HEK293 (cell line): ENCODE measurements at regions not wholly inside any gene's neighbourhood (a gene's known extent, or its start where the extent isn't known, plus 50 kb on each side); places are given as distances from the start of the nearest gene placed in this dataset.

Experiments used
- CTCF ChIA-PET: fragments of 350-600 bp; formaldehyde crosslinking; extraction: SDS; loops from one replicate; lab custom pipeline; 2021; ENCODE audit warnings: antibody characterized with exemption; lab: Yijun Ruan, JAX
- POLR2A ChIA-PET: fragments of 300-600 bp; formaldehyde crosslinking; extraction: SDS; loops from one replicate; lab custom pipeline; 2020; ENCODE audit warnings: antibody characterized with exemption, inconsistent platforms; lab: Yijun Ruan, JAX
- H3K27ac ChIP-seq: fragments of 200-500 bp; sonication (Bioruptor generic); 2 replicates; pipeline ENCODE4 v1.5.1; 2014; ENCODE audit warnings: low read depth, low read length, control low read depth, inconsistent platforms; ENCODE audit errors: extremely low read depth
- H3K36me3 ChIP-seq, 2 experiments: fragments of 200-500 bp in 1 of 2; sonication (Bioruptor generic) in 1 of 2; 1 replicate in 1 of 2; 2 replicates in 1 of 2; pipeline ENCODE4 v1.5.1; 2014 to 2017; ENCODE audit warnings: inconsistent platforms in 2 of 2, low read length in 2 of 2; ENCODE audit not compliant: control insufficient read depth in 2 of 2, insufficient read depth in 1 of 2
- H3K4me1 ChIP-seq: fragments of 200-500 bp; sonication (Bioruptor generic); 2 replicates; pipeline ENCODE4 v1.5.1; 2014; ENCODE audit warnings: mild to moderate bottlenecking, low read length, inconsistent platforms; ENCODE audit not compliant: control insufficient read depth, insufficient read depth
- H3K4me3 ChIP-seq: 2 replicates; pipeline ENCODE4 v1.5.1; 2011; ENCODE audit warnings: low read depth, mild to moderate bottlenecking, control low read depth, low read length, moderate library complexity
- H3K9me3 ChIP-seq: fragments of 200-500 bp; sonication (Bioruptor generic); 2 replicates; pipeline ENCODE4 v1.5.1; 2014; ENCODE audit warnings: low read depth, low read length, inconsistent platforms; ENCODE audit not compliant: control insufficient read depth, insufficient read depth
- BCL11B ChIP-seq: fragments of 450-650 bp; formaldehyde crosslinking; IDR thresholded peaks from 2 replicates; pipeline ENCODE4 v1.5.1; 2016; ENCODE audit warnings: low read depth, missing biosample characterization, missing genetic modification characterization
- KLF8 ChIP-seq: fragments of 450-650 bp; formaldehyde crosslinking; IDR thresholded peaks from 2 replicates; pipeline ENCODE4 v1.5.1; 2016; ENCODE audit warnings: missing biosample characterization, missing genetic modification characterization
- MYNN ChIP-seq: fragments of 450-650 bp; formaldehyde crosslinking; IDR thresholded peaks from 2 replicates; pipeline ENCODE4 v1.5.1; 2016; ENCODE audit warnings: missing biosample characterization, missing genetic modification characterization, borderline replicate concordance
- OVOL3 ChIP-seq: fragments of 450-650 bp; formaldehyde crosslinking; IDR thresholded peaks from 2 replicates; pipeline ENCODE4 v1.5.1; 2016; ENCODE audit warnings: missing biosample characterization, missing genetic modification characterization
- SP7 ChIP-seq: fragments of 450-650 bp; formaldehyde crosslinking; IDR thresholded peaks from 2 replicates; pipeline ENCODE4 v1.5.1; 2016; ENCODE audit warnings: missing biosample characterization, missing genetic modification characterization
- TRIM28 ChIP-seq: IDR thresholded peaks from 2 replicates; pipeline ENCODE4 v1.6.1; 2011; ENCODE audit warnings: low read length, control low read depth, borderline replicate concordance
- ZFHX2 ChIP-seq: fragments of 450-650 bp; formaldehyde crosslinking; conservative IDR thresholded peaks from 2 replicates; pipeline ENCODE4 v1.5.1; 2016; ENCODE audit warnings: missing biosample characterization, missing genetic modification characterization
- ZFP41 ChIP-seq: fragments of 450-650 bp; formaldehyde crosslinking; IDR thresholded peaks from 2 replicates; pipeline ENCODE4 v1.5.1; 2016; ENCODE audit warnings: missing biosample characterization, missing genetic modification characterization, borderline replicate concordance
- ZFP69B ChIP-seq: fragments of 450-650 bp; formaldehyde crosslinking; IDR thresholded peaks from 2 replicates; pipeline ENCODE4 v1.5.1; 2016; ENCODE audit warnings: missing biosample characterization, missing genetic modification characterization
- ZIC2 ChIP-seq: fragments of 450-650 bp; formaldehyde crosslinking; IDR thresholded peaks from 2 replicates; pipeline ENCODE4 v1.5.1; 2016; ENCODE audit warnings: missing biosample characterization, missing genetic modification characterization
- ZNF157 ChIP-seq: fragments of 450-650 bp; formaldehyde crosslinking; IDR thresholded peaks from 2 replicates; pipeline ENCODE4 v1.5.1; 2016; ENCODE audit warnings: missing biosample characterization, missing genetic modification characterization
- ZNF214 ChIP-seq: fragments of 450-650 bp; formaldehyde crosslinking; IDR thresholded peaks from 2 replicates; pipeline ENCODE4 v1.5.1; 2017; ENCODE audit warnings: missing biosample characterization, mild to moderate bottlenecking, missing genetic modification characterization, borderline replicate concordance
- ZNF280D ChIP-seq: fragments of 450-650 bp; formaldehyde crosslinking; IDR thresholded peaks from 2 replicates; pipeline ENCODE4 v1.5.1; 2016; ENCODE audit warnings: missing biosample characterization, missing genetic modification characterization
- ZNF501 ChIP-seq: fragments of 450-650 bp; formaldehyde crosslinking; IDR thresholded peaks from 2 replicates; pipeline ENCODE4 v1.5.1; 2016; ENCODE audit warnings: missing biosample characterization, missing genetic modification characterization
- ZNF521 ChIP-seq: fragments of 450-650 bp; formaldehyde crosslinking; IDR thresholded peaks from 2 replicates; pipeline ENCODE4 v1.5.1; 2017; ENCODE audit warnings: missing biosample characterization, mild to moderate bottlenecking, missing genetic modification characterization
- ZNF561 ChIP-seq: fragments of 450-650 bp; IDR thresholded peaks from 2 replicates; pipeline ENCODE4 v1.5.1; 2018; ENCODE audit warnings: missing biosample characterization, missing genetic modification characterization, borderline replicate concordance
- ZNF621 ChIP-seq: fragments of 450-650 bp; formaldehyde crosslinking; IDR thresholded peaks from 2 replicates; pipeline ENCODE4 v1.5.1; 2017; ENCODE audit warnings: missing biosample characterization, missing genetic modification characterization
- ZNF626 ChIP-seq: fragments of 450-650 bp; sonication (Bioruptor Pico); formaldehyde crosslinking; IDR thresholded peaks from 2 replicates; pipeline ENCODE4 v1.5.1; 2018; ENCODE audit warnings: missing biosample characterization, missing genetic modification characterization, inconsistent platforms
- ZNF76 ChIP-seq: fragments of 450-650 bp; formaldehyde crosslinking; IDR thresholded peaks from 2 replicates; pipeline ENCODE4; 2016; ENCODE audit warnings: low read depth, missing biosample characterization, missing genetic modification characterization, borderline replicate concordance
- ZNF768 ChIP-seq: fragments of 450-650 bp; formaldehyde crosslinking; IDR thresholded peaks from 2 replicates; pipeline ENCODE4 v1.5.1; 2018; ENCODE audit warnings: missing biosample characterization, mild to moderate bottlenecking, missing genetic modification characterization
- ZXDB ChIP-seq: fragments of 450-650 bp; formaldehyde crosslinking; IDR thresholded peaks from 2 replicates; pipeline ENCODE4 v1.5.1; 2016; ENCODE audit warnings: missing biosample characterization, missing genetic modification characterization
- TF ChIP-seq, protein P1 (sequence below): fragments of 450-650 bp; formaldehyde crosslinking; IDR thresholded peaks from 2 replicates; pipeline ENCODE4 v1.5.1; 2016; ENCODE audit warnings: missing biosample characterization, missing genetic modification characterization
- TF ChIP-seq, protein P2 (sequence below): fragments of 450-650 bp; formaldehyde crosslinking; IDR thresholded peaks from 2 replicates; pipeline ENCODE4 v1.5.1; 2016; ENCODE audit warnings: missing biosample characterization, missing genetic modification characterization

- POLR2A ChIA-PET, result no interaction called here
Measured at GRCh38 chr6:164183556-164184123, 769.1 kb downstream of the QKI start.

DNA sequence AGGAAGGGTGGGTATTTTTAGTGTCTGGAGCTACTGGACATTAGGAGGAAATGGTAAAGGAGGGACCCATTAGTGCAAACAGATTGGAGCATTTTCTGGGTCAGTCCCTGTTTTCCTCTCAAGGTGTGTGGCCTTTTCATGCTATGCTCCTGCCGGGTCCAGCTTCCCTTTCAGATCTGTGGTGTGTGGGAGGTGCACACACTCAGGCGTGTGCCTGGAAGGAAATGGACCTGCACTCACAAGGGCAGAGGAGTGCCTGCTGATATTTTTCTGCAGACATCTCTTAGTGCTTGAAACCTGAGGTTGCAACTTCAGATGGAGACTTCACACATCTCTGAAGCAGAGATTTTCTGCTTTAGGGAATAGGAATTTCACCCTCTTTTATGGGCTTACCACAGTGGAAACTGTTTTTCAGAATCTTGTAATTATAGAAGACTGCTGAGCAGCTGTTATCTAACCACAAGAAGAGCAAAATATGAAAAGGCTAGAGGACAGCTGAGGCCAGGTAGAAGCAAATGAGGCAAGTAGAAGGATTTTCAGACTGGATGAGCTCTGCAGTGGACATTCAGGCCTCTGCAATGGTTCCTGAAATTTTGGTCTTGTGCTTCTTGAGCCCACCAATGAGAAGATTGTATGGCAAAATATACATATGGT, 764.3 kb downstream of the QKI start:
- no peaks in the 10 kb centered on the region for H3K9me3 ChIP-seq
- POLR2A ChIA-PET, result no interaction called here
- no peak overlapping the region for H3K27ac ChIP-seq
- H3K4me1 ChIP-seq, result no peaks in the 10 kb centered on the region
- CTCF ChIA-PET, result no interaction called here
- TF ChIP-seq KLF8 (tag by site-specific recombination) (no peak), OVOL3 (tag by site-specific recombination) (no peak), ZFP69B (tag by site-specific recombination) (no peak), ZFP41 (tag by site-specific recombination) (no peak), ZFHX2 (tag by site-specific recombination) (no peak), ZNF621 (tag by site-specific recombination) (no peak), ZNF214 (tag by site-specific recombination) (no peak), ZNF768 (no peak), ZNF157 (tag by site-specific recombination) (no peak), MYNN (tag by site-specific recombination) (no peak), ZXDB (tag by site-specific recombination) (no peak), ZNF561 (no peak), ZNF626 (tag by site-specific recombination) (no peak), ZNF521 (no peak), ZIC2 (tag by site-specific recombination) (no peak), TRIM28 (no peak), ZNF280D (tag by site-specific recombination) (no peak)
- TF ChIP-seq, protein P1, sequence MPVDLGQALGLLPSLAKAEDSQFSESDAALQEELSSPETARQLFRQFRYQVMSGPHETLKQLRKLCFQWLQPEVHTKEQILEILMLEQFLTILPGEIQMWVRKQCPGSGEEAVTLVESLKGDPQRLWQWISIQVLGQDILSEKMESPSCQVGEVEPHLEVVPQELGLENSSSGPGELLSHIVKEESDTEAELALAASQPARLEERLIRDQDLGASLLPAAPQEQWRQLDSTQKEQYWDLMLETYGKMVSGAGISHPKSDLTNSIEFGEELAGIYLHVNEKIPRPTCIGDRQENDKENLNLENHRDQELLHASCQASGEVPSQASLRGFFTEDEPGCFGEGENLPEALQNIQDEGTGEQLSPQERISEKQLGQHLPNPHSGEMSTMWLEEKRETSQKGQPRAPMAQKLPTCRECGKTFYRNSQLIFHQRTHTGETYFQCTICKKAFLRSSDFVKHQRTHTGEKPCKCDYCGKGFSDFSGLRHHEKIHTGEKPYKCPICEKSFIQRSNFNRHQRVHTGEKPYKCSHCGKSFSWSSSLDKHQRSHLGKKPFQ (tag by site-specific recombination), result no peak
- H3K4me3 ChIP-seq, result no peak overlapping the region
- no peaks in the 10 kb centered on the region for H3K36me3 ChIP-seq

More at GRCh38 chr6:164183556-164184123, 769.1 kb downstream of the QKI start:
- no peak for TF ChIP-seq ZNF501 (tag by site-specific recombination)
- no peak for TF ChIP-seq ZNF76 (tag by site-specific recombination)
- TF ChIP-seq, protein P2, sequence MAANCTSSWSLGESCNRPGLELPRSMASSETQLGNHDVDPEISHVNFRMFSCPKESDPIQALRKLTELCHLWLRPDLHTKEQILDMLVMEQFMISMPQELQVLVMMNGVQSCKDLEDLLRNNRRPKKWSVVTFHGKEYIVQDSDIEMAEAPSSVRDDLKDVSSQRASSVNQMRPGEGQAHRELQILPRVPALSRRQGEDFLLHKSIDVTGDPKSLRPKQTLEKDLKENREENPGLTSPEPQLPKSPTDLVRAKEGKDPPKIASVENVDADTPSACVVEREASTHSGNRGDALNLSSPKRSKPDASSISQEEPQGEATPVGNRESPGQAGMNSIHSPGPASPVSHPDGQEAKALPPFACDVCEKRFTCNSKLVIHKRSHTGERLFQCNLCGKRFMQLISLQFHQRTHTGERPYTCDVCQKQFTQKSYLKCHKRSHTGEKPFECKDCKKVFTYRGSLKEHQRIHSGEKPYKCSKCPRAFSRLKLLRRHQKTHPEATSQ, result no peak
- TF ChIP-seq BCL11B, result no peak
- no peak for TF ChIP-seq SP7 (tag by site-specific recombination)
- Histone ChIP-seq H3K9me3 (no peaks in the 10 kb centered on the region), H3K36me3 (no peaks in the 10 kb centered on the region), H3K4me3 (no peak overlapping the region), H3K4me1 (no peaks in the 10 kb centered on the region), H3K27ac (no peak overlapping the region)
- CTCF ChIA-PET, result no interaction called here
